Right lobe of liver (tissue), 6 donors: ENCODE measurements at regions not wholly inside any gene's neighbourhood (a gene's known extent, or its start where the extent isn't known, plus 50 kb on each side); places are given as distances from the start of the nearest gene placed in this dataset.

Experiments
- ATAC-seq, 4 donors: fragments of 200-7000 bp; cut with Tn5 transposase; one replicate each; pipeline ENCODE4 v1.9.1; 2020; ENCODE audit warnings: mild to moderate bottlenecking in 4 of 4, moderate library complexity in 4 of 4
- DNase-seq, 3 donors: peaks; one replicate each; pipeline ENCODE4 v3.0.0-alpha.2; 2020
- H3K27ac ChIP-seq, 3 donors: fragments of 200-600 bp; one replicate each; pipeline ENCODE4 v1.8.0; 2022
- H3K27me3 ChIP-seq, 2 donors: fragments of 200-600 bp; one replicate each; pipeline ENCODE4 v1.8.0; 2022
- H3K36me3 ChIP-seq, 4 donors: fragments of 200-600 bp; sonication (generic) in 1 of 4; one replicate each; pipeline versions ENCODE4 v1.5.1 to v1.8.0; 2017 to 2022; ENCODE audit warnings: control low read depth in 1 of 4
- H3K4me1 ChIP-seq, 4 donors: fragments of 200-600 bp; sonication (generic) in 1 of 4; one replicate each; pipeline versions ENCODE4 v1.5.1 to v1.8.0; 2017 to 2022; ENCODE audit warnings: control low read depth in 1 of 4
- H3K4me3 ChIP-seq, 3 donors: fragments of 200-600 bp; one replicate each; pipeline ENCODE4 v1.8.0; 2022
- H3K9me3 ChIP-seq, 4 donors: fragments of 200-600 bp; sonication (generic) in 1 of 4; one replicate each; pipeline versions ENCODE4 v1.5.1 to v1.8.0; 2017 to 2022; ENCODE audit warnings: control low read depth in 1 of 4
- POLR2A ChIP-seq: fragments of 450-650 bp; IDR thresholded peaks from one replicate; pipeline ENCODE4 v1.6.1; 2017; ENCODE audit warnings: antibody characterized with exemption, mild to moderate bottlenecking
- WGBS: methylation state at CpG from one replicate; pipeline ENCODE4 v1.1.6; 2018; ENCODE audit warnings: low coverage, low lambda C conversion rate; ENCODE audit not compliant: insufficient coverage; ENCODE audit errors: missing lambda C conversion rate; 5-methylcytosine and 5-hydroxymethylcytosine counted together
- intact Hi-C, 2 donors: fragments of 100-400 bp; cut with DNase I; formaldehyde crosslinking; loops; one replicate each; pipeline versions ENCODE4 v1.11.2 to v1.14.1; 2022
- TF ChIP-seq, protein P1 (sequence below), 4 donors: fragments of 200-600 bp in 3 of 4; fragments of 450-650 bp in 1 of 4; IDR thresholded peaks; one replicate each; pipeline versions ENCODE4 v1.5.1 to v1.8.0; 2016 to 2022; ENCODE audit warnings: antibody characterized with exemption in 4 of 4, mild to moderate bottlenecking in 2 of 4
- donor health status: DM: no; HTN: yes; CAD: no.
- donor health status: DM: no; HTN: no; CAD: no.
- donor health status: DM: no; HTN: no; CAD: no.
- donor health status: DM: no; HTN: yes; CAD: no.
- donor health status: DM: no; HTN: yes; CAD: no.

DNA sequence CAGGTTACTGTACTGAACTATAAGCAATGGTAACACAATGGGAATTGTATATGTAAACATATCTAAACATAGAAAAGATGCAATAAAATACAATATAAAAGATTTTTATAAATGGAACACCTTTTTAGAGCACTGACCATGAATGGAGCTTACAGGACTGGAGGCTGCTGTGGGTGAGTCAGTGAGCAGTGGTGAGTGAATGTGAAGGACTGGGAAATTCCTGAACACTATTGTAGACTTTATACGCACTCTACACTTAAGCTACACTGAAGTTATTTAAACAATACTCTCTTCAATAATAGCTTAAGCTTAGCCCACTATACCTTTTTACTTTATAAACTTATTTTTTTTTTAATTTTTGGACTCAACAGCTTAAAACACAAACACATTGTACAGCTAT lies 313.5 kb downstream of the KCNC2 start:
- Histone ChIP-seq H3K27ac (no peak overlapping the region), H3K4me3 (no peak overlapping the region), H3K4me1 (no peaks in the 10 kb centered on the region), H3K36me3 (no peaks in the 10 kb centered on the region), H3K27me3 (no peaks in the 10 kb centered on the region), H3K9me3 (no peaks in the 10 kb centered on the region)
- ATAC-seq (no peak), DNase-seq (no peak)
- TF ChIP-seq POLR2A = no peak
- TF ChIP-seq, protein P1, sequence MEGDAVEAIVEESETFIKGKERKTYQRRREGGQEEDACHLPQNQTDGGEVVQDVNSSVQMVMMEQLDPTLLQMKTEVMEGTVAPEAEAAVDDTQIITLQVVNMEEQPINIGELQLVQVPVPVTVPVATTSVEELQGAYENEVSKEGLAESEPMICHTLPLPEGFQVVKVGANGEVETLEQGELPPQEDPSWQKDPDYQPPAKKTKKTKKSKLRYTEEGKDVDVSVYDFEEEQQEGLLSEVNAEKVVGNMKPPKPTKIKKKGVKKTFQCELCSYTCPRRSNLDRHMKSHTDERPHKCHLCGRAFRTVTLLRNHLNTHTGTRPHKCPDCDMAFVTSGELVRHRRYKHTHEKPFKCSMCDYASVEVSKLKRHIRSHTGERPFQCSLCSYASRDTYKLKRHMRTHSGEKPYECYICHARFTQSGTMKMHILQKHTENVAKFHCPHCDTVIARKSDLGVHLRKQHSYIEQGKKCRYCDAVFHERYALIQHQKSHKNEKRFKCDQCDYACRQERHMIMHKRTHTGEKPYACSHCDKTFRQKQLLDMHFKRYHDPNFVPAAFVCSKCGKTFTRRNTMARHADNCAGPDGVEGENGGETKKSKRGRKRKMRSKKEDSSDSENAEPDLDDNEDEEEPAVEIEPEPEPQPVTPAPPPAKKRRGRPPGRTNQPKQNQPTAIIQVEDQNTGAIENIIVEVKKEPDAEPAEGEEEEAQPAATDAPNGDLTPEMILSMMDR (IDR thresholded peaks at IDR 0.05) = no peak
- intact Hi-C loops = no loop called here
- WGBS = 82% methylated on average over 1 of the region's 1 CpG

DNA sequence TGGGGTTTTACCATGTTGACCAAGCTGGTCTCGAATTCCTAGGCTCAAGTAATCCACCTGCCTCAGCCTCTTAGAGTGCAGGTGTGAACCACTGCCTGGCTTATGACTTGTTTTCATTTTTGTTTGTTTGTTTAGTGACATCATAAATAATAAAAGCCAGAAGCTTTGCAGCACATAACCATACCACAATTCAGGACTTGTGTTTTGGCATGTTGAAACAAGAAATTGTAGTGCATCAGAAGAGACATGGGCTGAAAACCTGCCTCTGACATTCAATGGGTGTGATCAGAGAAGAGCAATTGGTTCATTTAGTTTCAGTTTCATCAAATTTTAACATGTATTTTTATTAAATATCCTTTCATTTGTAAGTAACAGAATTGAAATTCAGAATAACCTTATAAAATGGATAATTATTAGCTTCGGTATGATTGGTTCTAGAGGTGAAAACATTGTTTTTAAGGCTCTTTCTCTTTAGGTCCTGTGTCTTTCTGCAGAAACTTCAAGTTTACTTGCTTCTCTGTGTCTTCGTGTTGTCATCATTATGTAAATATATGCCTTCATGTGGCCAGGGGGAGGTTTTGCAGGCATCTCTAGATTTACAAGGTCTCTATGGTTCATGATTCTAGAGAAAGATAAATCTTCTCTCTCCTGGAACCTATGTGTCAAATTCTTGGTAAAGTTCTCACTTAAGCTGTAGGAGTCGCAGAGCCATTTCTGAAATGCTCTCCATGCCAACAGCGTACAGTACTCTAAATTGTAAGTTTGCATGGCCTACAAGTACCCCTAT lies 312.0 kb downstream of the KCNC2 start:
- Histone ChIP-seq H3K36me3 (no peaks in the 10 kb centered on the region), H3K9me3 (no peaks in the 10 kb centered on the region), H3K4me3 (no peak overlapping the region), H3K27ac (no peak overlapping the region), H3K27me3 (no peaks in the 10 kb centered on the region), H3K4me1 (no peaks in the 10 kb centered on the region)
- intact Hi-C loops = no loop called here
- DNase-seq (no peak), ATAC-seq (no peak)
- TF ChIP-seq POLR2A = no peak
- TF ChIP-seq, protein P1 (IDR thresholded peaks at IDR 0.05) = no peak
- 57% methylated on average over 3 of the region's 5 CpGs for WGBS

DNA sequence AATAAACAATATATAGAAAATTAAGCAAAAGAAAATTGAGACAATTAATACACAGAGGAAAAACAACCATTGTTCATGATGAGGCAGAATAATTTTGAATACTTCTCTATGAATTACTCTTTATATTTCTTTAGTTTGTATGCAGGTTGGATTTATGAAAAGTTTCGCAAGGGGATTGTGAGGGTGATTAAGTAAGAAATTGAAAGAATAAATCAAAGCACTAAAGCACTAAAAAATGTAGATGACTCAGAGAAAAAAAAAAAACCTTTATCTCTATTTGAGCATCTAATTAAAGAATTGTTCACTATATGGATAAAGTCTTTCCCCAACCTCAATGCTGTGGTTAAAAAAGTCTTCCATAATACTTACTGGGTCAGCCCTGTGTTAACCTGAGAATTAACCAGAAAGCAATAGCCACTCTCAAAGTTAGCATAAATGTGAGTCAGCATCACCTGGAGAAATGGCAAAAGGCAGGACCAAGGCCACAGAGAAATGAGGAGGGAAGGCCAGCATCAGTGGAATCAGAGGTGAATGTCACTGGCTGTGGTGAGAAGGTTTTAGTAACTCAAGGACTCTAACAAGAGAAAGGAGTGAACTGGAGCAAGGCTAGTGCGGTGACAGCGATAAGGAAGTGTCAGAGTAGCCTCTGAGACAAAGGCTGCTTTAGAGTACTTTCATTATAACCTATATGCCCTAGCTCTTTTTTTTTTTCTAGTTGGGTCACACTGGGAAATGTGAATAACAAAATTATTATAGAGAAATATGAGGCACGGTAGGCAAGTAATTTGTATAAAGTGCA lies 310.4 kb downstream of the KCNC2 start:
- Histone ChIP-seq H3K4me3 (no peak overlapping the region), H3K36me3 (no peaks in the 10 kb centered on the region), H3K9me3 (no peaks in the 10 kb centered on the region), H3K4me1 (no peaks in the 10 kb centered on the region), H3K27ac (no peak overlapping the region), H3K27me3 (no peaks in the 10 kb centered on the region)
- 78% methylated on average over 4 of the region's 4 CpGs for WGBS
- no peak for TF ChIP-seq POLR2A
- TF ChIP-seq, protein P1 (IDR thresholded peaks at IDR 0.05) = no peak
- DNase-seq (no peak), ATAC-seq (no peak)
- intact Hi-C loops = no loop called here

DNA sequence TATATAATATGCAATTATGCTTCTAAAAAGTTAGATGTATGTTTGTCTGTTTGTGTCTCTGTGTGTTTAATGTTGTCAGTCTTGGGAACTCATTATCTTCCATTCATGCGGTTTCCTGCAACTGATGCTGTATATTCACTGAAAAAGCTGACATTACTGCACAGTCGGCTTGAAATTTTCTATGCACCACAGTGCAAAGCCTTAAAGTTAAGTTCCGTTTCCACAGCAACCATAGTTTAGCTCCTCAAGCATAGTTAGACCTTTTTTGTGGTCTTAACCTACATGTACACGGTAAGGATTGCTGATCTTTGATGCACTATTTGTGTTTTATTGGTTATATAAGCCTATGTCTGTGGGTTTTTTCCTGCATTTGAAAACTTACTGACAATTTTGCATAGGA lies 309.4 kb downstream of the KCNC2 start:
- Histone ChIP-seq H3K4me3 (no peak overlapping the region), H3K4me1 (no peaks in the 10 kb centered on the region), H3K9me3 (no peaks in the 10 kb centered on the region), H3K27ac (no peak overlapping the region), H3K27me3 (no peaks in the 10 kb centered on the region), H3K36me3 (no peaks in the 10 kb centered on the region)
- intact Hi-C loops = no loop called here
- no peak for TF ChIP-seq POLR2A
- TF ChIP-seq, protein P1 (IDR thresholded peaks at IDR 0.05) = no peak
- 61% methylated on average over 4 of the region's 4 CpGs for WGBS
- ATAC-seq (no peak), DNase-seq (no peak)
